GM19099 (cell line): ENCODE measurements at regions not wholly inside any gene's neighbourhood (a gene's known extent, or its start where the extent isn't known, plus 50 kb on each side); places are given as distances from the start of the nearest gene placed in this dataset.

ENCODE experiments used
- POLR2A ChIP-seq: IDR thresholded peaks from 3 replicates; pipeline ENCODE4 v1.6.1; 2011; ENCODE audit warnings: low read depth; ENCODE audit not compliant: insufficient read length; ENCODE audit errors: extremely low read depth

DNA sequence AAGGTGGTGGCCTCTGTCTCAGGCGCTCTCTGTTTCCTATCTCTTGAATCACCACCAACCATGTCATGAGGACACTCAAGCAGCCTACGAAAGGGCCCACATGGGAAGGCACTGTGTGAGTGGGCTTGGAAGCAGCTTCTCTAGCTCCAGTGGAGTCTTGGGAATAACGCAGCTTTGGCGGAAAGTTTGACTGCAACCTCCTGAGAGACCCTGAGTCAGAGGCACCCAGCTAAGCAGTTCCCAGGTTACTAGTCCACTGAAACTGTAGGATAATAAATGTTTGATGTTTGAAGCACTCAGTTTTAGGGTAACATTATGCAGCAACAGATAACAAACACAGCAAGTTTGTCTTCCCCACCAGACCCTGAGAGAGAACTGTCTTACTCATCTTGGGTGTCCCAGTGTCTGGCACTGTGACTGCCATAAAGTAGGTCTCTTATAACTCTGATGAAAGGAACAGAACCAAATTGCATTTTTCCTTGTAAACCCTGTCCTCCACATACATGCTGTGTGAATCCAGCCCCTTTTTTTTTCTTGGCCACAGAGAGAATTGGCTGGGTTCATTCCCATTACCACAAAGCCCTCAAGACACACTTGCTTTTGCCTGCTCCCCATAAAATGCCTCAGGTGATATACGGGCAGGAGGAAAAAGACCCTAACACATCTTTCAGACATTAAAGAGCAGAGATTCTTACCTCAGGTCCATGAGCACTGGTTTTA, 185.5 kb downstream of the ZNF365 start:
- TF ChIP-seq POLR2A = no peak

DNA sequence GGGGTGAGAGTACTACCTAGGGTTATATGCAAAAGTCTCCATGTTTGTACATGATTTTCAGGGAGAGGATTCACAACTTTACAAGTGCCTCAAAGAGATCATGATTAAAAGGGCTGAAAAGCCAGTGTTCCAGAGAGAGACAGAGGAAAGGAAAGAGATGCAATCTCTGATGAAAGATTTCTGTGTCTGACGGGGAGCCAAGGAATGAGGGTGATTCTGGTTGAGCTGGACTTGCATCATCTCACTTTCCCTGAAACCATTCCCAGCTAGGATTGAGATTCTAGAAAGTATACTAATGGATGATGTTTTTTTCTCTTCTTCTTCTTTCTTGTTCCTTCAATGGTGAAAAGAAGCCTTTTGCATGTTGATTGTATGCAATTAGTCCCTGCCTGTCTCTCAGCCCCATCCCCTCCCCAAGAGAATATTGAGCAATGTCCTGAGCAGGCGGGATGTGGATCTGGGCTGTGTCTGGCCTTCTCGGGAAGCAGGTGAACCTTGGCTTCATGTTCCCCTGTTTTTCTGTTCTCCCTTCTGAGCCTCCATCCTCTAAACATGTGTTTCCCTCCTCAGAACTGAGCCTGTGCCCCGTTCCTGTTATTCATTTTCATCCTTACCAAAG, 186.1 kb downstream of the ZNF365 start:
- TF ChIP-seq POLR2A = no peak

DNA sequence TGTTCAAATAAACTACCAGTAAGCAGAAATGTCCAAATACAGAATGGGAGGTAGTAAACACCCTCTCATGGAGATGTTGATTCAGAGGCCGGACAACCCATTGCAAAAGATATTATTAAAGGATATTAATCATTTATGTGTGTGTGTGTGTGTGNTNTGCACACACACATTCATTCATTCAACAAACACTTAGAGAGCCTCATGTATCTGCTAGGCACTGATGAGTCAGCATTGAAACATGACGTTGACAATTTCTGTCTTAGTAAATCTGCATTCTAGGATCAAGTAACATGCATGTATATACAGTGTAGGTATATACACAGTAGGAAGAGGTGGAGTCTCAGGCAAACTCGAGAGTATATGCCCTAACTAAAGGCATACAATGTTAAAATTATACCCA, 187.0 kb downstream of the ZNF365 start:
- no peak for TF ChIP-seq POLR2A

DNA sequence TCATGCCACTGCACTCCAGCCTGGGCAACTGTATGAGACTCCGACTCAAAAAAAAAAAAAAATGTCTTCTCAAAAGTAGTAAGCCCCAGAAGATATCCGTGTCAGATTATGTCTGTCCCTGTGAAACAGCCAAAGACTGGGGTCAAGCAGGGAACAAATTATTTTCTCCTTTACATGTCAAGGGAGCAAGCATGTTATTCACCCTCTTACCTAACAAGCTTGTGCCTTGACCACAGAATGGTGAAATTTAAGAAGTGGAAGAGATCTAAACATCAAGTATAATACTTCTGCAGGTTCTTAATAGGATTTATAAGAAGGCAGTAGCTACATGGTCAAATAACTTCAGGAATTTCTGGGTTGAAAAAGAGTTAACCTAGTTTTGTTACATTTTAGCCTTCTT, 187.9 kb downstream of the ZNF365 start:
- no peak for TF ChIP-seq POLR2A

DNA sequence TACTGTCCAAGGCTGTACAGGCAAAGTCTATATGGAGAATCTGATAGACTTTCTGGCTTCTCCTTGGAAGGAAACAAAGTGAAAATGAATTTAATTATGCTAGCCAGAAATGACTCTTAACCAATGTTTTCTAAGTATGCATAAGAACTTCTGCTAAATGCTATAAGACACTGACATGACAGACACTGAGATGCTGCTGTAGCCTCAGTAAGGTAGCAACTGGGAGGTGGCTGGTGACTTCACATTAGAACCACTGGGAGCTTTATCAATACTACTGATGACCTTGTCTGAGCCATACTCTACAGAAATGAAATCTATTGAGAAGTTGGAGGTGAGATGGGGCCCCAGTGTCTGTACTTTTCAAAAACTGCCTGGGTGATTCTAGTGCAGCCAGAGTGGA, 188.6 kb downstream of the ZNF365 start:
- TF ChIP-seq POLR2A = no peak

DNA sequence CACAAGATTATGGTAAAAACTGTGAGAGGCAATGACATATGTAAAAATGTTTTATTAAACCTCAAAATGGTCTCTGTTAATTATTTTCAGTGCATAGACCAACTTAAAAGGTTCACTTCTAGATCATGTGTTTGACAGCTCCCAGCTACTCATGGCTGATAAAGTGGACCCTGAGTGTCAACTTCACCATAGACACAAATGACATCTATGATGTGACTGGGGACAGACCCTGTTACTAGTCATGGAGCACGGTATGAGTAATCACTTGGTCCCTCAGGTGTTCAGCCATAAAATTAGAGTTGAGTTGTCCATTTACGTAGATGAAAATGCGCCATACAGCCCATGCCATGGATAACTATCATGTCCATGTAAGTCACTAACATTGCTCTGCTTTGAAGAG, 199.8 kb downstream of the ZNF365 start:
- no peak for TF ChIP-seq POLR2A

DNA sequence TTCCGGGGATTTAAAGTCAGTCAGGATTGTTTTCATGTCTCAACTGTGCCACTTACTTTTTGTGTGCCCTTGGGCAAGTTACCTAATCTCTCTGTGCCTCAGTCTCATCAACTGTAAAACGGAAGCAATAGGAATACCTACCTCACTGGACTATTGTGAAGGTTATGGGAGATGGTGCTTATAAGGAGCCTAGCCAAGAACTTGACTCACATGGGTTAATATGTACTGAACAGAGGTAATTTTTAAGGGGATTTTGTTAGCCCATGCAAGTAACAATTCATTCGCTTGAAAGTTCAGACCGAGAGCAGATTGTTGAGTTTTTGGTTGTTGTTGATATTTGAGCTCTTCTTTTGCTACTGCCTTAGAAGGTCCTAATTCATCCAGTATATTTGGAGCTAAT, 202.9 kb downstream of the ZNF365 start:
- no peak for TF ChIP-seq POLR2A

DNA sequence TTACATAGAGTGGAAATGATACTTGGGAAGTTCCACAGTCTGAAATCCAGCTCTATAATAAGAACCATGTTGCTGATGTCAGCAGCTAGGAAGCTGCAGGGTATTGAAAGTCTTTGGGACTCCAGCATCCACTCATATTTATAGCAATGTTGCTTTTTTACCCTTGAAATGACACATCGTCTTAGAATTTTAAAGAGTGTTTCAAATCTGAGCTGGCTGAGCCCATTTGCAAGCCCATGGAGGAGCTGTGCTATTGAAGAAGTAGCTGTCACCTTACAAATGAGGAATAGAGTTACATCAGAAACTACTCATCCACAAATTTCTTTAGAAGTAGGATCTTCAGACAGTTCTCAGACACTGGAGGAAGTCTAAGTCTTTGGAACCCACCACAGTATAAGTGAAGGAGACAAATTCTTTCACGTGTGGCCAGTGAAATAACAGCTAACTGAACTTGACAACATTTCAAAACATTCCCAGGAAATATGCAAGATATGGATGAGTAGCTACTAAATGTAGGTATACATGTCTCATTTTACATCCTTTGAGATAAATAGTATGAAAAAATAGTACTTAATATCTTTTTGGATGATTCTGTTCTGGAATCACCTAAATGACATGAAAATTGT, 203.6 kb downstream of the ZNF365 start:
- TF ChIP-seq POLR2A = no peak

DNA sequence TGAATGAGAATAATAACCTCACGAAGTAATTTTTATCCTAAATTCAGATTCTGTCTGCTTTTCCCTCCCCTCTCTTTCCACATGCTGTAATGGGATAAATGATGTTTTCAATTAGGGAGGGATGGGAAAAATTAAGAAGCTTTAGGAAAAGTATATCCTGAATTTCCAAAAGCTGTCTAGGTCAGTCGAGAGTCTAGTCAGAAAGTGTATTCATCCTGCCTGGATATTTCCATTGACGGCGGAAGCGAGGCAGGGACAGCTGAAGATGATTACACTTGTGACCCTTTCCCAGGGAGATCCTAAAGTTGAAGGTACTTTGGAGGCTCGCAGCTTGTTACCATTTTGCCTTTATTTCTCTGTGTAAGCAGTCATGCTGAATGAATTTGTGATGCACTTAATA, 204.1 kb downstream of the ZNF365 start:
- TF ChIP-seq POLR2A = no peak

DNA sequence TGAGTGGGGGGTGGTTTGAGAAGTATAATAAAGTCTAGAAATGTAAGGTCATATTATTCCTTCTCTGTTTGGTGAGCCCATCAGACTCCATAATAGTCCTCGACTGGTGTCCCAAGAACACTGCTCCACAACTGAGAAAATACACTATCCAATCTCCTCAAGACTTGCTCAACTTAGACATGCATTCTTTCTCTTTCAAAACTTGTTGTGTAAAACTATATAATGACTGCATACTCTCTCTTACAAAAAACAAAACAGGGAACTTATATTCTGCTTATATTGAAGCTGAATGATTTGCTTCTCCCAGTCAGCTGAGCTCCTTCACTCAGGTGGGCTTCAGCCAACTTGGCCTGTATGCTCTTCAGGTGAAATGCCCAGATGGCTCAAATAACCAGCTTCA, 204.7 kb downstream of the ZNF365 start:
- no peak for TF ChIP-seq POLR2A

DNA sequence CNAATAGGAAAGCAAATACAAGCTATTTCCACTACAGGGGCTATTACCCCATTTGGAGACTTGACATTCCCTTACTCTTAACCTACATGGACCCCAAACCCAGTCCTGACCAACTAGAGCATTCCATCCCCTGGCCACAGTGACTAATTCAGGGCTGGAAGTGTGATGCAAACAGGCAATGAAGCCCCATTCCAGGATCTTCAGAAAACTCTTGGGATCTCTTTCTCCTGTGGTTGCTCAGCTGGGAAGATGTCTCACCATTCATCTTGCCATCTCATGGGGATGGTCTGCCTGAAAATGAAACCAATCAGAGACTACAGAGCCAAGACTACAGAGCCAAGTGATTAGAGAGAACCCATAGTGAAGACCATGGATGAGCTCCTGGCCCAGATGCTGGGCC, 206.2 kb downstream of the ZNF365 start:
- no peak for TF ChIP-seq POLR2A

DNA sequence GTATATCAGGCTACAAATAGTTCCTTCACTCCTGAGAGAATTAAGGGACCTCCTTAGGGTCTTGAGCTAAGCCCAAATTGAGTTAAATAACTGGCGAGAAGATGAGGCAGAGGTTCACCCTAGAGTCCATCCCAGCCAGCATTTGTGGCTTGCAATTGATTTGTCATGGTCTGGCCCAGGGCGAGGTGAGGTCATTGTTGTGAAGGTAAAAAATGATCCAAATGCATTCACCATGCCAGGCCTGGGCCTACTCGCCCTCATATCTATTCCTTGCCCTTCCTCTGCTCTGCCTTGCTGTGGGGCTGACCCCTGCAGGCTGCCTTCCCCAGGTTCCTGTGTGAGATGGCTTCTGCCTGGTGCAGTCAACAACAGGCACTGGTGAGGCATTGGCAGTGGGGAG, 207.2 kb downstream of the ZNF365 start:
- no peak for TF ChIP-seq POLR2A

DNA sequence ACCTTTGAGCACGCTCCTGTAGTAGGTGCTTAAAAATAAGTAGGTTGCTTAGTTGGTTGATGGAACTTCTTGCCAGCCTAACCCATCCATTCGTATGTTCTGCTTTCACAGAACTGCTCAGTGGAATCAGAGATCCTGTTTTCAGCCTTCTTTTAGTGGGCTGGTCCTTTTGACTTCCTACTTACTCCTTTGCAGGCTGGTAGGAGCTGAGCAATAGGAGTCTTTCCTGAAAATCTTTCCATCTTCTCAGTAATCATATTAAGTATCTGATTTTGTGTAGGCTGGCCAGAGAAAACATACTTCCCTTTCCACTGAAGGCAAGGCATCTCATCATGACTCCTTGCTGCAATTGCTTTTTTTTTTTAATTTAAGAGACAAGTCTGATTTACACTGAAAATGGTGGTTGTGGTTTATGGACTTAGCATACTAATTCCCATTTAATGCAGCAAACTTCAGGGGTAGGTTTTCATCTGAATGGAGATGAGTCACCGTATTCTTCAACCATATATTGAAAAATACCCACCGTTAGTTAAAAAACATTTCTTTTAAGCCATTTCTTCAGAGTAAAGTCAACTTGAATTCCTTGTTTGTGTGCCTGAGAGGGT, 208.0 kb downstream of the ZNF365 start:
- no peak for TF ChIP-seq POLR2A

DNA sequence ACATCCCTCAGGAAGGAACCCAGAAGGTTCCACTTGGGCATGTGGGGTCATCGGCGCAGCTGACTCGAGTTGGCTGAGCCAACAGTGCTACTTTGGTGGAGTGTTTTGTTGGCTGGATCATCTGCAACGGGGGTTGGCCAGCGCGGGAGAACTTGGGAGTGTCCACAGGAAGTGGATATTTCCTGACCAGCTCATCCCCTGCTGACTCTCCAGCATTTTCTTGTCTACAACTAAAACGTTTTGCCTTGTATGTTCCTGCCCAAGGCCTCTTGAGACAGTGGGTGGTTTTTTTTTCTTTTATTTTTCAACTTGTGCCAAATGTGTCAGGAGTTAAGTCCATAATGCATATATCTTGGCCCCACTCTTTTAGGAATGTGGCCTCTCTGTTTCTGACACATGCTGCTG, 208.6 kb downstream of the ZNF365 start:
- TF ChIP-seq POLR2A = no peak

DNA sequence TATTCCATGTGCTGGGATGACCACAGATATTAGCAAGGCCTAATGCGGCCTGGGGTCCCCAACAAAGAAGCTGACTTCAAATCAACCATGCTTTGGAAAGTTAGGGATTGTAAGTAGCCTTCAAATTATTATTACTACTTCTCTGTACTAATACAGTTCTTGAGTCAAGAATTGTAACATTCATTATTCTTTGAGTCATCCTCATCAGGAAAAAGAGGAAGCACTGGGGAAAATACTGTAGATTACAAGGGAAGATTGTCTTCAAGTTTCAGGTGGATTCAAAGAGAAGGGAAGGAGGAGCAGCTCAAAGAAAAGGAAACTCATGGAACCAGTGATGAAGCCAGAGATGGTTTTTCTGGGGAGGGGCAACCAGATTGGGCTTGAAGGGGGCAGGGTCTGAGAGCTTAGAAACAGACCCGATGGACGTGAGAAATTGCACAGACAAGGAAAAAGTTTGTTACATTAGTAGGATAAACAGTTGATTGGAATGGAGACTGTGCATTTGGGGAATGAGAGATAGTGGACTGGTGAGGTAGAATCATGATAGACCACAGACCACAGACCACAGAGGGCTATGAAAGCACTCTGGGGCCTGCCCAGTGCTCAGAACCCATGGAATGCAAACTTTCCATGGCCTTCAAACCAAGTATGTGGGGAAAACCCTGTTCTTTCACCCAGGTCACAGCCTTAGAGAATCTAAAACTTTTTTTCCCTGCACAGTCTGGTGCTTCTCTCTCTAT, 209.9 kb downstream of the ZNF365 start:
- TF ChIP-seq POLR2A = no peak
